GF-D8 (cell line): ENCODE measurements at regions not wholly inside any gene's neighbourhood (a gene's known extent, or its start where the extent isn't known, plus 50 kb on each side); places are given as distances from the start of the nearest gene placed in this dataset.
"Not testable (repeated sequence)": the region's sequence is repeated elsewhere in the genome, so short reads cannot be mapped to it uniquely, and the experiment has no call there.

Experiments used
- DNase-seq: peaks from one replicate; lab custom pipeline; 2025; lab: John Stamatoyannopoulos, UW

GRCh38 chr12:46519407-46519806 is 146.8 kb upstream of the SLC38A2 start:
- no peak for DNase-seq

- DNase-seq = no peak
These were observed 146.2 kb upstream of the SLC38A2 start for GRCh38 chr12:46518729-46519128.

DNA sequence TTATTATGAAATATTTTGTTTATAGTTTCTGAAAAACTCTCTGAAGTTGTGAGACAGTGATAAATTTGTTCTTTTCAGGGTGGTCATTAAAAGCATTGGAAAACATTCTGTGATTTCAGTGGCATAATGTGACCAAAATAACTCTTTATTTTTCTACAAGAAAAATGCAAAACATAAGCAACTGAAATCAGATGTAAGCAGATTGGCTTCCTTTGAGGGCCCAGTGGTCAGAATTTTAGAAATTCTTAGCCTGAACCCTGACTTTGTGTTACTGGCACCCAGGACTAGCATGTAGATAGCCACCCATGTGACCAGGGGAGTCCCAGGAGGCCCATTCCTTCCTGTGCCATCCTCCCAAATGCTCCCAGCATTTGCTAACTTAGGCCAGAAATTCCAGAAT is 145.6 kb upstream of the SLC38A2 start:
- DNase-seq = no peak

- no peak for DNase-seq
These were observed 145.0 kb upstream of the SLC38A2 start for GRCh38 chr12:46517579-46517962.

DNA sequence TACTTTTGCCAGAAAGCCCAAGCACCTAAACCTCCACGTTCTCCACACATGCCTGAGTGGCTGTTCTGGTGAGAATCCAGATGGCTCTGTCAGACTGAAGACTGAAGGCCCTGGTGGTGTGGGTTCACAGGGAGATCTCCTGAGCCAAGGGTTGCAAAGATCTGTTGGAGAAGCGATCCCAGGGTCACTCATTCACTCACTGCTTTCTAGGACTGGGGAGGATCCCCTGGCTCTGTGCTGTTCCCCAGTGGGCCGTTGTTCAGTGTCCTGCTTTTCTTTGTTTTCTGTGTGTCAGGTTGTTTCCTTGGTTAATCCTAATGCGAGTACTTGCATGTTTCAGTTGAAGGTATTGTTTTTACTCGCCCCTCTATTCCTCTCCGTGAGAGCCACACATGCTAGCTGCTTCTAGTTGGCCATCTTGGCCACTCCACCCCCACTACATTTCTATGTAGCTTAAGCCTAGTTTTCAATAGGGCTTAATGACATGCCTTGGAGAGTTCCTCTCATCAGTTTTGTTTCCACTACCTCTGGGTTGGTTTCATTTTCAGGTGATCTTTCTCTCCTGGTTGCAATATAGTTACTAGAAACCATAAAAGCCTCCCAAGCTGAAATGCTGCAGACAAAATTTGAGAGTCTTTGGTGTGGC is 144.5 kb upstream of the SLC38A2 start:
- no peak for DNase-seq

GRCh38 chr12:46516238-46516932 is 143.8 kb upstream of the SLC38A2 start:
- no peak for DNase-seq

DNA sequence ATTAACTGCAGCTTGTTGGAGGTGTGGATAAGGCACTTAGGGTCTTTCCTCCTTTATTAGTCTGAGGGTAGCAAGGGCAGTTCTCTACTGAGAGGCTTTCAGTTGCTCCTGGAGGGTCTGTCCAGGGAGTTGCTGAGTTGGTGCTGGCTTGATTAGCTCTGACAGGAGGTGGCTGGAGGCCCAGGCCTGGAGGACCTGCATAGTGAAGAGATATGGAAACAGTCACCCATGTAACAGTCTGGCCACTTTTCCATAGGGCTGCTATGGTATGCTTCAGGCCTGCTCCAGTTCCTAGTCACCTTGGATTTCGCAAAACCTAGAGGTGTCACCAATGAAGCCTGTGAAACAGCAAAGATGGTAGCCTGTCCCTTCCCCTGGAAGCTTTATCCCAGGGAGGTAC is 143.3 kb upstream of the SLC38A2 start:
- DNase-seq = no peak

- no peak for DNase-seq
These were observed 142.3 kb upstream of the SLC38A2 start for GRCh38 chr12:46514886-46515285.

DNA sequence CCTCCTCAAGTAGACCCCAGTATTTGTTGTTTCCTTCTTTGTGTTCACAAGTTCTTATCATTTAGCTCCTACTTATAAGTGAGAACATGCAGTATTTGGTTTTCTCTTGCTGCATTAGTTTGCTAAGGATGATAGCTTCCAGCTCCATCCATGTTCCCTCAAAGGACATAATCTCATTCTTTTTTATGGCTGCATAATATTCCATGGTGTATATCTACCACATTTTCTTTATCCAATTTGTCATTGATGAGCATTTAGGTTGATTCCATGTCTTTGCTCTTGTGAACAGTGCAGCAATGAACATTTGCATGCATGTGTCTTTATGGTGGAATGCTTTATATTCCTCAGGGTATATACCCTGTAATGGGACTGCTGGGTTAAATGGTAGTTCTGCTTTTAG is 137.7 kb upstream of the SLC38A2 start:
- DNase-seq = not testable (repeated sequence)

DNA sequence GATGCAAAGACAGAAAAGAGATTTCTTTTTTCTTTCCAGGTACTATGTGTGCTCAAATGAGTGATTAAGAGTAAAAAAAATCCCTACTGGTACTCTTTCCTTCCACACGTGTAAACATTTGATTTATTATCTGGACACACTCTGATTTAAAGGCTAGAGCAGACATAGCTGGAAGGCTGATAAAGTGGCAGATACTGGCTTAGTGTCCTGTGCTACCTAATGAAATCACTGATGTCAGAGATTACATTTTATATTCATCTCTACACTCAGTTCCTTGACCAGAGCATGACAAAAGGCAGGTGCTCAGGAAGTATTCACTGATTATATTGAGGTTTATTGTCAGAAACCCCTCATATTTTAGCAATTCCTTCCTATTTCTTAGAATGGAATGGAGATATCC is 136.6 kb upstream of the SLC38A2 start:
- DNase-seq = no peak

DNA sequence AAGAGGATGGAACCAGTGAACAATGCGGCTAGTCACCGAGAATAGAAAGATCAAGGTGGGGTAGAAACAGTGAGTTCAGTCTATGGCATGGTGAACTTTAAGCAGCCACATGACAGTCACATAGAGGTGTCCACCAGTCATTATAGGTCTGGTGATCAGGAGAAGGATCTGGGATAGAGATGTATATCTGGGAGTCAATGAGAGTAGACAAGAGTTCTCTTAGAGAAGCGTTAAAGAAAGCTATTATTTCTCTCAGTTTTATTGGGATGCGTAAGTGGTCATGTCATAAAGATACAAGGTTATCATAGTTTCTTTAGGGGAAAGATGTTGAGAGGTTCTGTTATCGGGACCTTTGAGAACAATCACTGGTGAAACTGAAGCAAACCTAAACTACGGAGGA is 136.1 kb upstream of the SLC38A2 start:
- DNase-seq = no peak

DNA sequence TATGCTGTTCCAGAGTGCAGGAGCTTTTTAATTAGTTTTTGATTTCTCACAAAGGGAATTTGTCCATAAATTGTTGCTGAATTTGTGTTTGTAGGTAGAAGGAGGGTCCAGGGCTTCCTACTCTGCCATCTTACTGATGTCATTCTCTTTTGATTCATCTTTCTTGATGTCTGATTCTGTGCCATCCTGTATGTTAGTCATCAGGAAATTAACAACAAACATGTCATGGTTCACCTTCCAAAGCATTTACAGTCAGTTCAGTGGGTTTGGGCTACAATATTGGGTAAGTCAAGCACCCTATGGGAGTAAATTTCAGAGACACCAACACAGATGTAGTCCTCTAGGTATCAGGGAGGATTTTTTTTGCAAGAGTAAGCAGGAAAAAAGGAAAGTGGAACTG is 135.2 kb upstream of the SLC38A2 start:
- no peak for DNase-seq

GRCh38 chr12:46506961-46507360 is 134.4 kb upstream of the SLC38A2 start:
- DNase-seq = no peak

- no peak for DNase-seq
These were observed 133.6 kb upstream of the SLC38A2 start for GRCh38 chr12:46506198-46506597.

GRCh38 chr12:46504494-46504893 is 131.9 kb upstream of the SLC38A2 start:
- DNase-seq = no peak

GRCh38 chr12:46503637-46504175 is 131.1 kb upstream of the SLC38A2 start:
- DNase-seq = no peak

DNA sequence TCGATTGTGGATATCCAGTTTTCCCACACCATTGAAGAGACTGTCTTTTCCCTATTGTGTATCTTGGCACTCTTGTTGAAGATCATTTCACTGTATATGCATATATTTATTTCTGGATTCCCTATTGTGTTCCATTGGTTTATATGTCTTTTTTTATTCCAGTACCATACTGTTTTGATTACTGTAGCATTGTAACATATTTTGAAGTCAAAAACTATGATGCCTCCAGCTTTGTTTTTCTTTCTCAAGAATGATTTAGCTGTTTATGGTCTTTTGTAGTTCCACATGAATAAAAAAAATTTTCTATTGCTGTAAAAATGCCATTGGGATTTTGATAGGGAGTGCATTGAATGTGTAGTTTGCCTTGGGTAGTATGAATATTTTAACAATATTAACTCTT is 128.1 kb upstream of the SLC38A2 start:
- DNase-seq = no peak

DNA sequence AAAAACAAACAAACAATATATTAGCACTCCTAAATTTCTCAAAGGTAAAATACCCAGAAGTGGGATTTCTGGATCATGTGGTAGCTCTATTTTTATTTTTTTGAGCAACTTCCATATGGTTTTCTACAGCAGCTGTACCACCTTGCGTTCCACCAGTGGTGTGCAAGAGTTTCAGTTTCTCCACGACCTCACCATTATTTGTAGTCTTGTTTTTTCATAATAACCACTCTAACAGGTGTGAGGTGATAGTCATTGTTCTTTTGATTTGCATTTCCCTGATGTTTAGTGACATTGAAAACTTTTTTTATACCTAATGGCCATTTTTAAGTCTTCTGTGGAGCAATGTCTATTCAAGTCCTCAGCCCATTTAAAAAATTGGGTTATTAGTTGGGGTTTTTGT is 127.3 kb upstream of the SLC38A2 start:
- no peak for DNase-seq

DNA sequence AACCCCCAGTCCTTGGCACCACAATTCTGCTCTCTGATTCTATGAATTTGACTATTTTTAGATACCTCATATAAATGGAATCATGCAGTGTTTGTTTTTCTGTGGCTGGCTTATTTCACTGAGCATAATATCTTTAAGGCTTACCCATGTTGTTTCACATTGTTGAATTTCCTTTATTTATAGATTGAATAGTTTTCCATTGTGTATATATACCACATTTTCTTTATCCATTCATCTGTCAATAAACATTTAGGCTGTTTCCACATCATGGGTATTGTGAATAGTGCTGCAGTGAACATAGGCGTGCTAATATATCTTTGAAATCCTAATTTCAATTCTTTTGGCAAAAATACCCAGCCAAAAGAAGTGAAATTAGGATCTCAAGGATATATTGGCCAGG is 126.7 kb upstream of the SLC38A2 start:
- no peak for DNase-seq

DNA sequence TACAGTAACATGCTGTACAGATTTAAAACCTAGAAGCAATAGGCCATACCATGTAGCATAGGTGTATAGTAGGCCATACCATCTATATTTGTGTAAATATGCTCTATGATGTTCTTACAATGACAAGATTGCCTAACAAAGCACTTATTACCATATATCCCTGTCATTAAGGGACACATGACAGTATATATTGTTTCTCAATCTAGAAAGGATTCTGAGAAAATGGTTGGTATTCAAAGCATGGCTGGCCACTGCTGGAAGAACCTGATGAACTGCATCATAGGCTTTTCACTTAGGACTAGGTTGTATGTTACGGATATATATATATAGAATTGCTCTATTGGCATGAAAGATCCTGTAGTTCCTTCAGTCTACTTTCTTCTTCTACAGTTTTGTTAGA is 125.2 kb upstream of the SLC38A2 start:
- DNase-seq = no peak

DNA sequence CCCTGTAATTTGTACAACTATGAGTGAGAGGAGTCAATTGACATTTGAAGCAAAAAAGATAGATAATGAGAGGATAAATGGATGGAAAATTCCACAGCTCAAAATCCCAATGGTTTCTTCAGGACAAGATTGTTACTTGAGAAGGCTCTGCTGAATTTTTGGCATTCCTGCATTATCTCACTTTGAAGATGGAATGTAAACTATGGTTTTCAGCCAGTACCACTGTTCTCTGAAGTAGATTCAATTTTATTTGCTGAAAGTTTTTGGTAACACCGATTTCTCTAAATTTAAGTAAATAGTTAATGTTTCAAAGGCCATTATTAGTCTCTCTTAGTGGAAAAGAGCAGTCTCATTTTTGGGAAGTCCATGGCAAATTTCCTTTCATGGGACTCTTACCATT is 121.9 kb upstream of the SLC38A2 start:
- no peak for DNase-seq

GRCh38 chr12:46493834-46494181 is 121.2 kb upstream of the SLC38A2 start:
- DNase-seq = no peak

GRCh38 chr12:46493150-46493833 is 120.7 kb upstream of the SLC38A2 start:
- DNase-seq = no peak
